Endodermal cell (in vitro differentiated cells): ENCODE measurements at regions not wholly inside any gene's neighbourhood (a gene's known extent, or its start where the extent isn't known, plus 50 kb on each side); places are given as distances from the start of the nearest gene placed in this dataset.

ENCODE experiments used
- DNase-seq: peaks from one replicate; pipeline ENCODE4 v3.0.0-alpha.2; 2017
- H3K27ac ChIP-seq: 2 replicates; pipeline ENCODE4 v1.5.1; 2013; ENCODE audit warnings: mild to moderate bottlenecking, low read depth, low read length, moderate library complexity
- H3K27me3 ChIP-seq: 2 replicates; pipeline ENCODE4 v1.6.1; 2013; ENCODE audit warnings: mild to moderate bottlenecking, low read length, moderate library complexity; ENCODE audit not compliant: insufficient read depth, control insufficient read depth, poor library complexity, severe bottlenecking
- H3K36me3 ChIP-seq: 2 replicates; pipeline ENCODE4 v1.7.0; 2013; ENCODE audit warnings: mild to moderate bottlenecking, low read length, moderate library complexity; ENCODE audit not compliant: control insufficient read depth, insufficient read depth
- H3K4me1 ChIP-seq: one replicate; pipeline ENCODE4 v1.7.0; 2013; ENCODE audit warnings: low read length; ENCODE audit not compliant: control insufficient read depth, insufficient read depth
- H3K4me3 ChIP-seq: 2 replicates; pipeline ENCODE4 v1.5.1; 2013; ENCODE audit warnings: mild to moderate bottlenecking, low read length, moderate library complexity
- H3K9ac ChIP-seq: 2 replicates; pipeline ENCODE4 v1.6.1; 2013; ENCODE audit warnings: mild to moderate bottlenecking, low read length, moderate library complexity; ENCODE audit not compliant: poor library complexity, severe bottlenecking; ENCODE audit errors: extremely low read depth
- H3K9me3 ChIP-seq: 2 replicates; pipeline ENCODE4 v1.6.1; 2013; ENCODE audit warnings: mild to moderate bottlenecking, low read length, moderate library complexity; ENCODE audit not compliant: control insufficient read depth
- H3K27ac Mint-ChIP-seq: 2 replicates; pipeline ENCODE4 v1.8.0; 2020; ENCODE audit warnings: mixed read lengths
- H3K27me3 Mint-ChIP-seq: 2 replicates; pipeline ENCODE4 v1.8.0; 2021; ENCODE audit warnings: mild to moderate bottlenecking, mixed read lengths; ENCODE audit not compliant: insufficient read depth
- H3K36me3 Mint-ChIP-seq: 2 replicates; pipeline ENCODE4 v1.8.0; 2020; ENCODE audit warnings: low read depth, mixed read lengths
- H3K4me1 Mint-ChIP-seq: 2 replicates; pipeline ENCODE4 v1.8.0; 2020; ENCODE audit warnings: mixed read lengths
- H3K4me3 Mint-ChIP-seq: 2 replicates; pipeline ENCODE4 v1.8.0; 2020; ENCODE audit warnings: mild to moderate bottlenecking, moderate library complexity, mixed read lengths
- H3K9me3 Mint-ChIP-seq: 2 replicates; pipeline ENCODE4 v1.8.0; 2020; ENCODE audit warnings: mild to moderate bottlenecking, mixed read lengths
- WGBS, 2 experiments: methylation state at CpG; one replicate each; pipeline versions ENCODE4 v1.1.5 to v1.1.7; 2013; ENCODE audit warnings: missing lambda C conversion rate in 2 of 2, mixed read lengths in 1 of 2; ENCODE audit not compliant: insufficient coverage in 1 of 2, insufficient read length in 1 of 2; 5-methylcytosine and 5-hydroxymethylcytosine counted together
- TF ChIP-seq, protein P1 (sequence below): fragments of 200-600 bp; sonication (generic); conservative IDR thresholded peaks from 2 replicates; pipeline ENCODE4 v1.5.0; 2021; ENCODE audit warnings: antibody characterized with exemption, mild to moderate bottlenecking

GRCh38 chr16:64234200-64234599, 887.7 kb downstream of the CDH11 start:
- no peak for DNase-seq
- Histone ChIP-seq H3K27me3 (no peaks in the 10 kb centered on the region), H3K4me1 (no peaks in the 10 kb centered on the region), H3K9me3 (peaks cover 3% of the 10 kb centered on the region), H3K36me3 (no peaks in the 10 kb centered on the region), H3K9ac (no peak overlapping the region), H3K4me3 (no peak overlapping the region), H3K27ac (no peak overlapping the region)
- H3K9me3 Mint-ChIP-seq: peaks cover 2% of the 10 kb centered on the region
- H3K27ac Mint-ChIP-seq: no peak overlapping the region
- no peak overlapping the region for H3K4me3 Mint-ChIP-seq
- peaks cover 2% of the 10 kb centered on the region for H3K27me3 Mint-ChIP-seq
- no peaks in the 10 kb centered on the region for H3K4me1 Mint-ChIP-seq
- WGBS, 2 experiments: 95 to 100% methylated on average over 2 to 3 of the region's 3 CpGs
- H3K36me3 Mint-ChIP-seq: no peaks in the 10 kb centered on the region
- TF ChIP-seq, protein P1, sequence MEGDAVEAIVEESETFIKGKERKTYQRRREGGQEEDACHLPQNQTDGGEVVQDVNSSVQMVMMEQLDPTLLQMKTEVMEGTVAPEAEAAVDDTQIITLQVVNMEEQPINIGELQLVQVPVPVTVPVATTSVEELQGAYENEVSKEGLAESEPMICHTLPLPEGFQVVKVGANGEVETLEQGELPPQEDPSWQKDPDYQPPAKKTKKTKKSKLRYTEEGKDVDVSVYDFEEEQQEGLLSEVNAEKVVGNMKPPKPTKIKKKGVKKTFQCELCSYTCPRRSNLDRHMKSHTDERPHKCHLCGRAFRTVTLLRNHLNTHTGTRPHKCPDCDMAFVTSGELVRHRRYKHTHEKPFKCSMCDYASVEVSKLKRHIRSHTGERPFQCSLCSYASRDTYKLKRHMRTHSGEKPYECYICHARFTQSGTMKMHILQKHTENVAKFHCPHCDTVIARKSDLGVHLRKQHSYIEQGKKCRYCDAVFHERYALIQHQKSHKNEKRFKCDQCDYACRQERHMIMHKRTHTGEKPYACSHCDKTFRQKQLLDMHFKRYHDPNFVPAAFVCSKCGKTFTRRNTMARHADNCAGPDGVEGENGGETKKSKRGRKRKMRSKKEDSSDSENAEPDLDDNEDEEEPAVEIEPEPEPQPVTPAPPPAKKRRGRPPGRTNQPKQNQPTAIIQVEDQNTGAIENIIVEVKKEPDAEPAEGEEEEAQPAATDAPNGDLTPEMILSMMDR: no peak

- no peaks in the 10 kb centered on the region for H3K4me1 Mint-ChIP-seq
- WGBS, 2 experiments: no CpG with 5 or more reads among the region's 2 CpGs
- no peaks in the 10 kb centered on the region for H3K27me3 Mint-ChIP-seq
- H3K4me1 ChIP-seq: no peaks in the 10 kb centered on the region
- no peak for DNase-seq
- TF ChIP-seq, protein P1: no peak
- H3K36me3 ChIP-seq: no peaks in the 10 kb centered on the region
- H3K27me3 ChIP-seq: no peaks in the 10 kb centered on the region
- H3K27ac Mint-ChIP-seq: no peak overlapping the region
- H3K27ac ChIP-seq: no peak overlapping the region
- no peaks in the 10 kb centered on the region for H3K36me3 Mint-ChIP-seq
- H3K9me3 Mint-ChIP-seq: peaks cover 4% of the 10 kb centered on the region
- H3K4me3 Mint-ChIP-seq: no peak overlapping the region
- peaks cover 6% of the 10 kb centered on the region for H3K9me3 ChIP-seq
- H3K9ac ChIP-seq: no peak overlapping the region
- H3K4me3 ChIP-seq: no peak overlapping the region
These were observed 896.2 kb downstream of the CDH11 start for GRCh38 chr16:64225696-64226095.

DNA sequence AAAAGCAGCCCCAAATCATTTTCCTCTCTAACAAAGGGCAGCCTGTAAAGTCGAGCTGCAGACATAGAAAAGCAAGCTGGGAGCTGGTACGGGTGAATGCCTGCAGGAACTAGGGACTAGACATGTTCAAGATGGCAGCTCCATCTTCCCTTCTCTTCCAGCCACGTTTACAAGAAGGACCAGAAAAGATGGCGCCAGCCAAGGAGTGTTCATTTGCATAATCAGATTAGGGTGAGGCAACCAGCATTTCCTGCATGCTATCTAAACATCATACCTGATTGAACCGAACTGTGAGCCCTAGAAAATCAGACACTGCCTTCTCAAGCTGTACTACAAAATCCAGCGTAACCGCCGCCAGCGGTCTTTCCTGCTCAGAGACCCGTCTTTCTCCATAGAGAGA, 896.8 kb downstream of the CDH11 start:
- TF ChIP-seq, protein P1: no peak
- Mint-ChIP-seq H3K4me3 (no peak overlapping the region), H3K4me1 (no peaks in the 10 kb centered on the region), H3K9me3 (peaks cover 4% of the 10 kb centered on the region), H3K36me3 (no peaks in the 10 kb centered on the region), H3K27ac (no peak overlapping the region), H3K27me3 (no peaks in the 10 kb centered on the region)
- H3K4me1 ChIP-seq: no peaks in the 10 kb centered on the region
- no peak overlapping the region for H3K27ac ChIP-seq
- WGBS, 2 experiments: 77 to 84% methylated on average over 7 to 10 of the region's 10 CpGs
- DNase-seq: no peak
- no peak overlapping the region for H3K4me3 ChIP-seq
- no peak overlapping the region for H3K9ac ChIP-seq
- no peaks in the 10 kb centered on the region for H3K27me3 ChIP-seq
- peaks cover 6% of the 10 kb centered on the region for H3K9me3 ChIP-seq
- no peaks in the 10 kb centered on the region for H3K36me3 ChIP-seq
